HEK293 (cell line): ENCODE measurements at regions not wholly inside any gene's neighbourhood (a gene's known extent, or its start where the extent isn't known, plus 50 kb on each side); places are given as distances from the start of the nearest gene placed in this dataset.

Experiments used
- CTCF ChIP-seq: fragments of 450-650 bp; formaldehyde crosslinking; IDR thresholded peaks from 2 replicates; pipeline ENCODE4 v1.5.1; 2016; ENCODE audit warnings: missing biosample characterization, missing genetic modification characterization
- PRDM4 ChIP-seq: fragments of 450-650 bp; formaldehyde crosslinking; IDR thresholded peaks from 2 replicates; pipeline ENCODE4 v1.5.1; 2017; ENCODE audit warnings: missing biosample characterization, missing genetic modification characterization
- TSHZ1 ChIP-seq: fragments of 450-650 bp; formaldehyde crosslinking; IDR thresholded peaks from 2 replicates; pipeline ENCODE4 v1.5.1; 2016; ENCODE audit warnings: missing biosample characterization, missing genetic modification characterization, borderline replicate concordance
- ZNF146 ChIP-seq: fragments of 450-650 bp; formaldehyde crosslinking; IDR thresholded peaks from 2 replicates; pipeline ENCODE4 v1.5.1; 2016; ENCODE audit warnings: missing biosample characterization, missing genetic modification characterization
- ZNF311 ChIP-seq: fragments of 450-650 bp; formaldehyde crosslinking; IDR thresholded peaks from 2 replicates; pipeline ENCODE4 v1.5.1; 2017; ENCODE audit warnings: missing biosample characterization, missing genetic modification characterization, borderline replicate concordance
- ZNF394 ChIP-seq: fragments of 450-650 bp; formaldehyde crosslinking; IDR thresholded peaks from 2 replicates; pipeline ENCODE4 v1.5.1; 2016; ENCODE audit warnings: missing biosample characterization, missing genetic modification characterization, mild to moderate bottlenecking, moderate library complexity, borderline replicate concordance
- ZNF473 ChIP-seq: fragments of 450-650 bp; formaldehyde crosslinking; IDR thresholded peaks from 2 replicates; pipeline ENCODE4 v1.5.1; 2017; ENCODE audit warnings: missing biosample characterization, missing genetic modification characterization

DNA sequence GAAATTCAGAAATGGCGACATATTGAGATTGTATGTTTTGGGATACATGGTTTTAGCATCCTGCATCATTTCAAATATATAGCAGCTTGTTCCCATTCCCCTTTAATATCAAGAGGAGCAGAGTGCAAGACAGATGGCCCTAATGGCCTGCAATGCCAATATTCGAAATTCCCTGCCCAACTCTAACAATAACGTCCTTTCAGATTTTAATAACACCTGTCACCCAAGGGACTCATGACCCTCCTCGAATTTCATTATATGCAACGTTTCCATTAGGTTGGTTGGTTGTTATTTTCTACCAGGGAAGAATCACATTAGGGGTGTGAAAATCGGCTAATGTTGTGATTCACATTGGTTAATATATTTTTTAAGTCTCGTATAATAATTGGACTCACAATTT is 170.0 kb downstream of the TNFSF13B start:
- TF ChIP-seq PRDM4 (tag by site-specific recombination): no peak
- TF ChIP-seq TSHZ1: no peak
- no peak for TF ChIP-seq ZNF394 (tag by site-specific recombination)
- TF ChIP-seq CTCF (tag by site-specific recombination): no peak
- TF ChIP-seq ZNF473 (tag by site-specific recombination): no peak
- no peak for TF ChIP-seq ZNF311
- no peak for TF ChIP-seq ZNF146 (tag by site-specific recombination)
